ENCODE measurements at regions not wholly inside any gene's neighbourhood (a gene's known extent, or its start where the extent isn't known, plus 50 kb on each side); places are given as distances from the start of the nearest gene placed in this dataset.

DNA sequence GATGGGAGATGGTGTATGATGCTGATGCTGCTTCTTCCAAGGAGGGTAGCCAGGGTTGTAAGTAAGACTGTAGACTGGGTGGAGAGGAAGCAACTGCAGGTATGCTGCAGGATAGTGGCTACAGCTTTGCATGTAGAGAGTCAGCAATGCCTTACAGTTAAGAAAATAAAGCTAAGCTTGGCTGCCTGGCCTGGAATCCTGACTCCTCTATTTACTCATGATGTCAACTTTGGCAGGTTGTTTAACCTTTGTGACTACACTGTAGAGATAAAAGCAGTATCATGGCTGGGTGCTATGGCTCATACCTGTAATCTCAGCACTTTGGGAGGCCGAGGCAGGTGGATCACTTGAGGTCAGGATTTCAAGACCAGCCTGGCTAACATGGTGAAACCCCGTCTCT lies 301.6 kb upstream of the RBFOX1 start:
- DNase-seq (ENCODE audit: low spot score) (no peak), ATAC-seq (ENCODE audit: low FRiP score) (no peak)
- TF ChIP-seq, protein P1, sequence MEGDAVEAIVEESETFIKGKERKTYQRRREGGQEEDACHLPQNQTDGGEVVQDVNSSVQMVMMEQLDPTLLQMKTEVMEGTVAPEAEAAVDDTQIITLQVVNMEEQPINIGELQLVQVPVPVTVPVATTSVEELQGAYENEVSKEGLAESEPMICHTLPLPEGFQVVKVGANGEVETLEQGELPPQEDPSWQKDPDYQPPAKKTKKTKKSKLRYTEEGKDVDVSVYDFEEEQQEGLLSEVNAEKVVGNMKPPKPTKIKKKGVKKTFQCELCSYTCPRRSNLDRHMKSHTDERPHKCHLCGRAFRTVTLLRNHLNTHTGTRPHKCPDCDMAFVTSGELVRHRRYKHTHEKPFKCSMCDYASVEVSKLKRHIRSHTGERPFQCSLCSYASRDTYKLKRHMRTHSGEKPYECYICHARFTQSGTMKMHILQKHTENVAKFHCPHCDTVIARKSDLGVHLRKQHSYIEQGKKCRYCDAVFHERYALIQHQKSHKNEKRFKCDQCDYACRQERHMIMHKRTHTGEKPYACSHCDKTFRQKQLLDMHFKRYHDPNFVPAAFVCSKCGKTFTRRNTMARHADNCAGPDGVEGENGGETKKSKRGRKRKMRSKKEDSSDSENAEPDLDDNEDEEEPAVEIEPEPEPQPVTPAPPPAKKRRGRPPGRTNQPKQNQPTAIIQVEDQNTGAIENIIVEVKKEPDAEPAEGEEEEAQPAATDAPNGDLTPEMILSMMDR (IDR thresholded peaks at IDR 0.05) = no peak

DNA sequence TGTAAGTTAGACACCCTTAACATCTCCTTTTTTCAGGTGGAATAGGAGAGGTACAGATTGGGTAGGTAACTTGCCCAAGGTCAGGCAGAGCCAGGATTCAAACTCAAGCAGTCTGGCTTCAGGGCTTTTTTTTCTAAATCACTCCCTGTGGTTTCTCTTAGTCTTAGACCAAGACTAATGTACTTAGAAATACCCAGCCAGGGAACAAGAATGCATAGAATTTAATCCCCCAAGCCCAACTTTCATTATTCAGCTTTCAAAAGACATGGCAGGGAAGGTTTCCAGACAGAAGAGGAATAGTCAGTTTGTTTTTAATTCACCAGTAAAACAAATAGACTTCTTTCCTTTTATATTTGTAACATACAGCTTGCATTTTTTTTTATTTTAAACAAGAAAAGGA lies 305.2 kb upstream of the RBFOX1 start:
- TF ChIP-seq, protein P1 (IDR thresholded peaks at IDR 0.05) = no peak
- DNase-seq (ENCODE audit: low spot score) (no peak), ATAC-seq (ENCODE audit: low FRiP score) (no peak)

DNA sequence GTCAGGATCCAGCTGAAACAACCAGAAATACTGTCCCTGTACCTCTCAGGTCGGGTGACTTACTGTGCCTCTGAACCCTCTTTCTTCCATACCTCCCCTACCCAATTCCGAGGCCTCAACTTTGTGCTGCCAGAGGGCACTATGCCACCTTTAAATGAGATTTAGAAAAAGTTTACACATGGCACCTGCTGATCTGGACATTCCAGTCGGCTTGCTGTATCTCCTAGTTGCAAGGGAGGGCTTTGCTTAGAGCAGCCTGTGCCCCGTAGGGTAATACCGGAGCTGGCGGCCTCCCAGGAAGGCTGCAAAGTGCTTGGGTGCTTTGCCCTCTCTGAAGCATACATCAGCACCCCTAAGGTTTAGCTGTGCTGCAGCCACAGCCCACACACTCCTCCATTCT lies 306.0 kb upstream of the RBFOX1 start:
- ATAC-seq (ENCODE audit: low FRiP score) = no peak
- no peak for DNase-seq (ENCODE audit: low spot score)
- TF ChIP-seq, protein P1 (IDR thresholded peaks at IDR 0.05) = no peak

DNA sequence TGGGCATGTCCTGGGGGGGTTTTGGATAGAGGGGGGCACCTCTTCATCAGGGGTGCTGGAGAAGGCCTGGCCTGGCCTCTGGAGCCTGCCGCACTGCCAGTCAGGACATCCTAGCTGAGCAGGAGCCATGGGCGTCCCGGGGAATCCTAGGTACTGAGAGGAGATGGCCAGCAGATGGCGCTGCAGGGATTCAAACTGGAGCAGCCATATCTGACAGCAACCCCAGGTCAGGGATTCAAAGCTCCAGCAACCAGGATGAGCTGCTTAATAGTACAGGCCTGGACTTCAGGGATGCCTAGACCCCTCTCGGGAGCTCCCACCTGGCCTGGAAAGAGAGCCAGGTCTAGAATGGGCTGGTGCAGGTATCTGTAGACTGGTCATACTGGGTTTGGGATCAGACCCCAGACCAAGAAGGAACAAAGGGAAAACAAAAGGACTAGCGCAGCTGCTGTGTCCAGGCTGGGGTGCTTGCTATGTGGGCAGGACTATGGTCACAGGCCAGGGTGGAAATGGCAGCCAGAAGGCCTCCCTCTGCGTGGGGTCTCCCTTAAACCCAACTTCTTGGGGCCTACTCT lies 306.9 kb upstream of the RBFOX1 start:
- ATAC-seq (ENCODE audit: low FRiP score) (no peak), DNase-seq (ENCODE audit: low spot score) (peak; percentile 42)
- TF ChIP-seq, protein P1 (IDR thresholded peaks at IDR 0.05) = peak in 1 of 3 donors; percentile 24

DNA sequence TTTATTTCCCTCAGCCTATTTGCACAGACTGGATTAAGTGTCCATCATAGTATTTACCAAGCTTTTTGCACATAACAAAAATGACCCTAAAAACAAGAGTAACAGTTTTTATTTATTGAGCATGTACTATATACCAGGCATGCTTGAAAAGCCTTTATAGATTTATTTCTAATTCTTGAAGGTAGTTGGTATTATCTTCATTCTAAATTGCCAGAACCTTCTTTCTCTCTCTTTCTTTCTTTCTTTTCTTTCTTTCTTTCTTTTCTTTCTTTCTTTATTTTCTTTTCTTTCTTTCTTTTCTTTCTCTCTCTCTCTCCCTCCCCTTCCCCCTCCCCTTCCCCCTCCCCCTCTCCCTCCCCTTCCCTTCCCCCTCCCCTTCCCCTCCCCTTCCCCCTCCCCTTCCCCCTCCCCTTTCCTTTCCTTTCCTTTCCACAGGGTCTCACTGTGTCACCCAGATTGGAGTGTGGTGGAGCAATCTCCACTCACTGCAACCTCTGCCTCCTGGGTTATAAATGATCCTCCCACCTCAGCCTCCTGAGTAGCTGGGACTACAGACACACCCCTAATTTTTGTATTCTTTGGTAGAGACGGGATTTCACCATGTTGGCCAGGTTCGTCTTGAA lies 310.9 kb upstream of the RBFOX1 start:
- TF ChIP-seq, protein P1 (IDR thresholded peaks at IDR 0.05) = no peak
- no peak for ATAC-seq (ENCODE audit: low FRiP score)
- no peak for DNase-seq (ENCODE audit: low spot score)

DNA sequence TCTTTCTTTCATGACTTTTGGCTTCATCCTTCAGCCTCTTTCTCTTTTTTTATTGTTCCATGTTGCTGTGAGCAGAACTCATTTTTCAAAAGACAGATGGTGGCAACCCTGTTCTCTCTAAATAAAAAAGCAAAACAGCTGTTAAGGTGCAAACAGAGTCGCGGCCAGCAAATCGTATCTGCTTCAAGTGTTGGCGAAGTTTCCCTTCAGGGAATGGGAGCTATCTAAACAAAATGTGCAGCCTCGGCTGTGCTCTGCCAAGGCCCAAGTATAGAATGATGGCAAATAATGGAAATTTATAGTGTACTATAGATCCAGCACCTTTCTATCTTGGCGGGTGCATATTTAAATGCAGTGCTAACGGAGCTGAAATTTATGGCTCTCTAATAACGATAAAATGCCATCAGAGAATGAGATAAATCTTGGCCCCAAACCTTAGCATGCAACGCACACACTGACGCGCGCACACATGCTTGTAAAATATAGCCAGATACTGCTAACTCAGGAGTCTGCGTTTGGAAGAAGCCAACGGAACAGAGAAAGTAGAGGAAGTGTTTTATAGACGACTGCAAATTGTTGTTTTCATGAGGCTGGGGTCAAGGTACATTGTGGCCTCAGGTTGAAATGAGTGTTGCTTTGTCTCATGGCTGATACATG lies 315.5 kb upstream of the RBFOX1 start:
- DNase-seq (ENCODE audit: low spot score) = no peak
- TF ChIP-seq, protein P1 (IDR thresholded peaks at IDR 0.05) = no peak
- no peak for ATAC-seq (ENCODE audit: low FRiP score)

DNA sequence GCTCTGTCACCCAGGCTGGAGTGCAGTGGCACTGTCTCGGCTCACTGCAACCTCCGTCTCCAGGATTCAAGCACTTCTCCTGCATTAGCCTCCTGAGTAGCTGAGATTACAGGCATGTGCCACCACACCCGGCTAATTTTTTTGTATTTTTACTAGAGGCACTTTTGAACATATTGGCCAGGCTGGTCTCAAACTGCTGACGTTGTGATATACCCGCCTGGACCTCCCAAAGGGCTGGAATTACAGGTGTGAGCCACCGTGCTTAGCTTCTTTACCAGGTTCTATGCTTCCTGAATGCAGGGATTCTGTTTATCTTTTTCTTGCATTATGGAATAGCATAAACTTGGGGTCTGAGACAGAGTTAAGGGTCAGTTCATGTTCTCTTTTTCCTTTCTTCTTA lies 317.9 kb upstream of the RBFOX1 start:
- TF ChIP-seq, protein P1 (IDR thresholded peaks at IDR 0.05) = no peak
- no peak for ATAC-seq (ENCODE audit: low FRiP score)
- no peak for DNase-seq (ENCODE audit: low spot score)
